ENCODE measurements at regions not wholly inside any gene's neighbourhood (a gene's known extent, or its start where the extent isn't known, plus 50 kb on each side); places are given as distances from the start of the nearest gene placed in this dataset.

- no peaks in the 10 kb centered on the region for H3K9me3 Mint-ChIP-seq
- H3K27me3 Mint-ChIP-seq (ENCODE audit: insufficient read depth): no peaks in the 10 kb centered on the region
- no peak for DNase-seq
- H3K27ac Mint-ChIP-seq: no peak overlapping the region
- TF ChIP-seq CTCF (IDR thresholded peaks at IDR 0.05): no peak
- H3K4me3 Mint-ChIP-seq: no peak overlapping the region
- no peaks in the 10 kb centered on the region for H3K36me3 Mint-ChIP-seq (ENCODE audit: low read depth)
- peaks cover 8% of the 10 kb centered on the region for H3K4me1 Mint-ChIP-seq (ENCODE audit: low read depth)
Measured at GRCh38 chrX:107548775-107549174, 79.5 kb upstream of the PRPS1 start.

- Mint-ChIP-seq H3K36me3 (ENCODE audit: low read depth) (no peaks in the 10 kb centered on the region), H3K4me1 (ENCODE audit: low read depth) (peaks cover 8% of the 10 kb centered on the region), H3K27ac (no peak overlapping the region), H3K27me3 (ENCODE audit: insufficient read depth) (no peaks in the 10 kb centered on the region), H3K9me3 (no peaks in the 10 kb centered on the region), H3K4me3 (no peak overlapping the region)
- no peak for DNase-seq
- no peak for TF ChIP-seq CTCF (IDR thresholded peaks at IDR 0.05)
Measured at GRCh38 chrX:107549504-107549903, 78.8 kb upstream of the PRPS1 start.

- H3K4me3 Mint-ChIP-seq: no peak overlapping the region
- no peaks in the 10 kb centered on the region for H3K9me3 Mint-ChIP-seq
- TF ChIP-seq CTCF (IDR thresholded peaks at IDR 0.05): no peak
- H3K36me3 Mint-ChIP-seq (ENCODE audit: low read depth): no peaks in the 10 kb centered on the region
- no peaks in the 10 kb centered on the region for H3K27me3 Mint-ChIP-seq (ENCODE audit: insufficient read depth)
- peaks cover 8% of the 10 kb centered on the region for H3K4me1 Mint-ChIP-seq (ENCODE audit: low read depth)
- H3K27ac Mint-ChIP-seq: no peak overlapping the region
- no peak for DNase-seq
Measured at GRCh38 chrX:107551546-107551945, 76.8 kb upstream of the PRPS1 start.

- peak; percentile 4 for DNase-seq
- no peak overlapping the region for H3K4me3 Mint-ChIP-seq
- no peaks in the 10 kb centered on the region for H3K36me3 Mint-ChIP-seq (ENCODE audit: low read depth)
- peaks cover 8% of the 10 kb centered on the region for H3K4me1 Mint-ChIP-seq (ENCODE audit: low read depth)
- H3K27me3 Mint-ChIP-seq (ENCODE audit: insufficient read depth): no peaks in the 10 kb centered on the region
- TF ChIP-seq CTCF (IDR thresholded peaks at IDR 0.05): no peak
- no peaks in the 10 kb centered on the region for H3K9me3 Mint-ChIP-seq
- peak overlapping the region; percentile 11; the same call in 1 of the 2 replicates for H3K27ac Mint-ChIP-seq
Measured at GRCh38 chrX:107552930-107553329, 75.4 kb upstream of the PRPS1 start.

- no peak for DNase-seq
- Mint-ChIP-seq H3K9me3 (no peaks in the 10 kb centered on the region), H3K27me3 (ENCODE audit: insufficient read depth) (no peaks in the 10 kb centered on the region), H3K4me1 (ENCODE audit: low read depth) (peaks cover 36% of the 10 kb centered on the region), H3K4me3 (no peak overlapping the region), H3K36me3 (ENCODE audit: low read depth) (no peaks in the 10 kb centered on the region), H3K27ac (no peak overlapping the region)
- no peak for TF ChIP-seq CTCF (IDR thresholded peaks at IDR 0.05)
Measured at GRCh38 chrX:107556967-107557366, 71.3 kb upstream of the PRPS1 start.

- TF ChIP-seq CTCF (IDR thresholded peaks at IDR 0.05): no peak
- Mint-ChIP-seq H3K27me3 (ENCODE audit: insufficient read depth) (no peaks in the 10 kb centered on the region), H3K36me3 (ENCODE audit: low read depth) (no peaks in the 10 kb centered on the region), H3K4me3 (no peak overlapping the region), H3K27ac (no peak overlapping the region), H3K4me1 (ENCODE audit: low read depth) (peaks cover 48% of the 10 kb centered on the region), H3K9me3 (no peaks in the 10 kb centered on the region)
- DNase-seq: no peak
Measured at GRCh38 chrX:107559506-107559905, 68.8 kb upstream of the PRPS1 start.

Data from HFFc6 (cell line).